ENCODE measurements at regions not wholly inside any gene's neighbourhood (a gene's known extent, or its start where the extent isn't known, plus 50 kb on each side); places are given as distances from the start of the nearest gene placed in this dataset.

DNA sequence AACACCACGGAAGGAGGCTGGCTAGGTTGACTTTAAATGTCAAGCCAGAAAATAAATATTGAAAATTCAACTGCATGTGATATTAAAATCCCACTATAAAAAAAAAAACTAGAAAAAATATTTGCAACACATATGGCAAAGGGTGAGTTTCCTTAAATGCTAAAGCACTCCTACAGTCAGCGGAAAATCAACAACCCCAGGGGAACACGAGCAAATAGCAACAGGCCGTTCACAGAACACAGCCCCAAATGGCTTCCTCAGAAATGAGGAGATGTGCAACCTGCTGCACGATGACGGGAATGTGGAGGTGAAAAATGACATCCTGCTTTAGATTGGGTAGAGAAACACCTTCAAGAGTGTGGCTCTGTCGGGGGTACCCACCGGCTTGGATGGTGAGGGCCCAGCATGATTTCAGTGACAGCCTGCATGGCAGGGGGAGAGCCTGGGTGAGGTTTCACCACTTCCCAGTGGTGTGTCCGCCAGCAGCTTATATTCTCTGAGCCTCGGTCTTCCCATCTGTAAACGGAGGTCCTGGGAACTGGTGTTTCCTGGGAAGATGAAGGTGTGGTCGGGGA, 157.9 kb upstream of the GLI2 start (continued):
- no peak for TF ChIP-seq CSRNP1 (CRISPR knock-in tag; IDR thresholded peaks at IDR 0.05)
- TF ChIP-seq ZNF784 (CRISPR knock-in tag; IDR thresholded peaks at IDR 0.05; ENCODE audit: borderline replicate concordance) = no peak
- TF ChIP-seq GMEB1 (CRISPR knock-in tag; IDR thresholded peaks at IDR 0.05; ENCODE audit: borderline replicate concordance) = no peak
- no peak for TF ChIP-seq MXD3 (CRISPR knock-in tag; IDR thresholded peaks at IDR 0.05)
- no peak for TF ChIP-seq ZFP36L2 (CRISPR knock-in tag; IDR thresholded peaks at IDR 0.05)
- TF ChIP-seq NR2C2 (CRISPR knock-in tag; IDR thresholded peaks at IDR 0.05; ENCODE audit: borderline replicate concordance) = no peak
- TF ChIP-seq, protein P1, sequence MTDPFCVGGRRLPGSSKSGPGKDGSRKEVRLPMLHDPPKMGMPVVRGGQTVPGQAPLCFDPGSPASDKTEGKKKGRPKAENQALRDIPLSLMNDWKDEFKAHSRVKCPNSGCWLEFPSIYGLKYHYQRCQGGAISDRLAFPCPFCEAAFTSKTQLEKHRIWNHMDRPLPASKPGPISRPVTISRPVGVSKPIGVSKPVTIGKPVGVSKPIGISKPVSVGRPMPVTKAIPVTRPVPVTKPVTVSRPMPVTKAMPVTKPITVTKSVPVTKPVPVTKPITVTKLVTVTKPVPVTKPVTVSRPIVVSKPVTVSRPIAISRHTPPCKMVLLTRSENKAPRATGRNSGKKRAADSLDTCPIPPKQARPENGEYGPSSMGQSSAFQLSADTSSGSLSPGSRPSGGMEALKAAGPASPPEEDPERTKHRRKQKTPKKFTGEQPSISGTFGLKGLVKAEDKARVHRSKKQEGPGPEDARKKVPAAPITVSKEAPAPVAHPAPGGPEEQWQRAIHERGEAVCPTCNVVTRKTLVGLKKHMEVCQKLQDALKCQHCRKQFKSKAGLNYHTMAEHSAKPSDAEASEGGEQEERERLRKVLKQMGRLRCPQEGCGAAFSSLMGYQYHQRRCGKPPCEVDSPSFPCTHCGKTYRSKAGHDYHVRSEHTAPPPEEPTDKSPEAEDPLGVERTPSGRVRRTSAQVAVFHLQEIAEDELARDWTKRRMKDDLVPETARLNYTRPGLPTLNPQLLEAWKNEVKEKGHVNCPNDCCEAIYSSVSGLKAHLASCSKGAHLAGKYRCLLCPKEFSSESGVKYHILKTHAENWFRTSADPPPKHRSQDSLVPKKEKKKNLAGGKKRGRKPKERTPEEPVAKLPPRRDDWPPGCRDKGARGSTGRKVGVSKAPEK (CRISPR knock-in tag; IDR thresholded peaks at IDR 0.05; ENCODE audit: borderline replicate concordance) = no peak
